AG20443 (cell line): ENCODE measurements at regions not wholly inside any gene's neighbourhood (a gene's known extent, or its start where the extent isn't known, plus 50 kb on each side); places are given as distances from the start of the nearest gene placed in this dataset.
"Not testable (repeated sequence)": the region's sequence is repeated elsewhere in the genome, so short reads cannot be mapped to it uniquely, and the experiment has no call there.

ENCODE experiments used
- DNase-seq: peaks from one replicate; pipeline ENCODE4 v3.0.0; 2012; ENCODE audit warnings: low spot score, mixed read lengths

GRCh38 chr2:53536583-53537361, 230.8 kb upstream of the CHAC2 start:
- no peak for DNase-seq

- no peak for DNase-seq
Measured at GRCh38 chr2:53535234-53535840, 232.3 kb upstream of the CHAC2 start.

- no peak for DNase-seq
Measured at GRCh38 chr2:53530126-53530525, 237.5 kb upstream of the CHAC2 start.

- no peak for DNase-seq
Measured at GRCh38 chr2:53527056-53527455, 240.5 kb upstream of the CHAC2 start.

GRCh38 chr2:53519918-53520841, 247.4 kb upstream of the CHAC2 start:
- no peak for DNase-seq

- DNase-seq, result no peak
Measured at GRCh38 chr2:53517406-53517805, 250.2 kb upstream of the CHAC2 start.

- no peak for DNase-seq
Measured at GRCh38 chr2:53516650-53517049, 251.0 kb upstream of the CHAC2 start.

GRCh38 chr2:53515435-53516332, 251.9 kb upstream of the CHAC2 start:
- DNase-seq, result no peak

- DNase-seq, result no peak
Measured at GRCh38 chr2:53513167-53513666, 254.4 kb upstream of the CHAC2 start.

- peak; percentile 44 for DNase-seq
Measured at GRCh38 chr2:53512071-53512826, 255.4 kb upstream of the CHAC2 start.

- DNase-seq, result no peak
Measured at GRCh38 chr2:53511549-53511948, 256.1 kb upstream of the CHAC2 start.

GRCh38 chr2:53510401-53510800, 257.2 kb upstream of the CHAC2 start:
- no peak for DNase-seq

- no peak for DNase-seq
Measured at GRCh38 chr2:53509831-53510388, 257.7 kb upstream of the CHAC2 start.

- no peak for DNase-seq
Measured at GRCh38 chr2:53508667-53509066, 258.9 kb upstream of the CHAC2 start.

- DNase-seq, result not testable (repeated sequence)
Measured at GRCh38 chr2:53507070-53507469, 260.5 kb upstream of the CHAC2 start.

- DNase-seq, result no peak
Measured at GRCh38 chr2:53505826-53506225, 261.8 kb upstream of the CHAC2 start.

- no peak for DNase-seq
Measured at GRCh38 chr2:53504507-53504906, 263.1 kb upstream of the CHAC2 start.

- DNase-seq, result no peak
Measured at GRCh38 chr2:53500181-53500580, 267.4 kb upstream of the CHAC2 start.

- peak; percentile 25 for DNase-seq
Measured at GRCh38 chr2:53498210-53498609, 269.4 kb upstream of the CHAC2 start.

GRCh38 chr2:53497020-53497419, 270.6 kb upstream of the CHAC2 start:
- DNase-seq, result no peak
